ENCODE measurements at regions not wholly inside any gene's neighbourhood (a gene's known extent, or its start where the extent isn't known, plus 50 kb on each side); places are given as distances from the start of the nearest gene placed in this dataset.
"Not testable (repeated sequence)": the region's sequence is repeated elsewhere in the genome, so short reads cannot be mapped to it uniquely, and the experiment has no call there.

GRCh38 chr5:70510161-70510560 is 95.0 kb downstream of the GTF2H2C_2 start:
- H3K27me3 ChIP-seq (ENCODE audit: control insufficient read depth in 2 of 2, insufficient read depth in 2 of 2, low read length in 2 of 2); H3K27ac Mint-ChIP-seq; H3K4me3 ChIP-seq (replicated peaks in 1 of 3; ENCODE audit: low read depth in 2 of 3, low read length in 3 of 3); H3K9me3 ChIP-seq (replicated peaks in 1 of 2; ENCODE audit: control insufficient read depth in 1 of 2, insufficient read depth in 1 of 2, low read length in 2 of 2); H4K20me1 ChIP-seq (ENCODE audit: insufficient read depth, low read length); intact Hi-C loops (cut with micrococcal nuclease); DNase-seq; H3K9me3 Mint-ChIP-seq; H3K27me3 Mint-ChIP-seq (ENCODE audit: low read depth in 3 of 3); H3K4me1 Mint-ChIP-seq; H3K79me2 ChIP-seq (ENCODE audit: insufficient read depth, low read length); H3K4me3 Mint-ChIP-seq; H3K9ac ChIP-seq (ENCODE audit: insufficient read depth, low read length, poor library complexity, severe bottlenecking); H2AFZ ChIP-seq (ENCODE audit: insufficient read depth, low read depth, low read length, poor library complexity, severe bottlenecking); H3K36me3 Mint-ChIP-seq; H3K36me3 ChIP-seq (replicated peaks in 1 of 2; ENCODE audit: control insufficient read depth in 1 of 2, insufficient read depth in 2 of 2, low read length in 2 of 2); H3K4me1 ChIP-seq (ENCODE audit: control insufficient read depth in 1 of 2, insufficient read depth in 2 of 2, low read length in 2 of 2); H3K4me2 ChIP-seq (replicated peaks; ENCODE audit: extremely low read depth, low read length, poor library complexity, severe bottlenecking); H3K27ac ChIP-seq (ENCODE audit: low read depth in 1 of 2, low read length in 2 of 2): not testable (repeated sequence)
- no CpG with 5 or more reads among the region's 13 CpGs for WGBS (ENCODE audit: insufficient coverage)

- H3K4me1 ChIP-seq (ENCODE audit: control insufficient read depth in 1 of 2, insufficient read depth in 2 of 2, low read length in 2 of 2); H3K27me3 Mint-ChIP-seq (ENCODE audit: low read depth in 3 of 3); H3K79me2 ChIP-seq (ENCODE audit: insufficient read depth, low read length); H3K27ac Mint-ChIP-seq; H3K27me3 ChIP-seq (ENCODE audit: control insufficient read depth in 2 of 2, insufficient read depth in 2 of 2, low read length in 2 of 2); H3K4me2 ChIP-seq (replicated peaks; ENCODE audit: extremely low read depth, low read length, poor library complexity, severe bottlenecking); H3K9ac ChIP-seq (ENCODE audit: insufficient read depth, low read length, poor library complexity, severe bottlenecking); H3K36me3 Mint-ChIP-seq; H3K4me3 ChIP-seq (replicated peaks in 1 of 3; ENCODE audit: low read depth in 2 of 3, low read length in 3 of 3); H3K36me3 ChIP-seq (replicated peaks in 1 of 2; ENCODE audit: control insufficient read depth in 1 of 2, insufficient read depth in 2 of 2, low read length in 2 of 2); H3K4me3 Mint-ChIP-seq; intact Hi-C loops (cut with micrococcal nuclease); H2AFZ ChIP-seq (ENCODE audit: insufficient read depth, low read depth, low read length, poor library complexity, severe bottlenecking); H3K27ac ChIP-seq (ENCODE audit: low read depth in 1 of 2, low read length in 2 of 2); H3K9me3 ChIP-seq (replicated peaks in 1 of 2; ENCODE audit: control insufficient read depth in 1 of 2, insufficient read depth in 1 of 2, low read length in 2 of 2); H3K9me3 Mint-ChIP-seq; H3K4me1 Mint-ChIP-seq; H4K20me1 ChIP-seq (ENCODE audit: insufficient read depth, low read length): not testable (repeated sequence)
- DNase-seq, result peak in 1 of 3 donors; percentile 1
- WGBS (ENCODE audit: insufficient coverage), result no CpG with 5 or more reads among the region's 16 CpGs
Observed at GRCh38 chr5:70510811-70511210, 95.6 kb downstream of the GTF2H2C_2 start.
